ENCODE measurements at regions not wholly inside any gene's neighbourhood (a gene's known extent, or its start where the extent isn't known, plus 50 kb on each side); places are given as distances from the start of the nearest gene placed in this dataset.

DNA sequence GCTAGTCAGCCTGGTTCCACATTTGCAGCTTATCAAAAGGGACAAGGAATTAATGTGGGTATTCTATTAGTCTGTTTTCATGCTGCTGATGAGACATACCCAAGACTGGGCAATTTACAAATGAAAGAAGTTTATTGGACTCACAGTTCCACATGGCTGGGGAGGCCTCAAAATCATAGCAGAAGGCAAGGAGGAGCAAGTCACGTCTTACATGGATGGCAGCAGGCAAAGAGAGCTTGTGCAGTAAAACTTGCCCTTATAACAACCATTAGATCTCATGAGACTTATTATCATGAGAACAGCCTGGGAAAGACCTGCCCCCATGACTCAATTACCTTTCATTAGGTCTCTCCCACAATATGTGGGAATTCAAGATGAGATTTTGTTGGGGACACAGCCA, 689.1 kb upstream of the MARCKS start:
- TF ChIP-seq CTCF (IDR thresholded peaks at IDR 0.05), result no peak
- TF ChIP-seq POLR2A (IDR thresholded peaks at IDR 0.05), result no peak
